Neural progenitor cell (in vitro differentiated cells): ENCODE measurements at regions not wholly inside any gene's neighbourhood (a gene's known extent, or its start where the extent isn't known, plus 50 kb on each side); places are given as distances from the start of the nearest gene placed in this dataset.

Experiments
- DNase-seq: peaks from one replicate; pipeline ENCODE4 v3.0.0-alpha.2; 2016; ENCODE audit warnings: low spot score
- H2AFZ ChIP-seq: fragments of 200-600 bp; sonication (generic); replicated peaks from 2 replicates; pipeline ENCODE4 v1.6.1; 2016; ENCODE audit warnings: antibody characterized with exemption
- H3F3A ChIP-seq: fragments of 200-600 bp; sonication (generic); 2 replicates; pipeline ENCODE4 v1.6.1; 2016; ENCODE audit warnings: antibody characterized with exemption, low read depth
- H3K27ac ChIP-seq: fragments of 200-600 bp; sonication (generic); 2 replicates; pipeline ENCODE4 v1.5.1; 2016; ENCODE audit warnings: mild to moderate bottlenecking
- H3K27me3 ChIP-seq: fragments of 200-600 bp; sonication (generic); 2 replicates; pipeline ENCODE4 v1.6.1; 2016; ENCODE audit warnings: mild to moderate bottlenecking, moderate library complexity
- H3K36me3 ChIP-seq: fragments of 200-600 bp; sonication (generic); 2 replicates; pipeline ENCODE4 v1.5.1; 2016
- H3K4me1 ChIP-seq: fragments of 200-600 bp; sonication (generic); 2 replicates; pipeline ENCODE4 v1.6.1; 2016; ENCODE audit warnings: mixed run types
- H3K4me2 ChIP-seq: fragments of 200-600 bp; sonication (generic); 2 replicates; pipeline ENCODE4 v1.6.1; 2016
- H3K4me3 ChIP-seq: fragments of 200-600 bp; sonication (generic); 2 replicates; pipeline ENCODE4 v1.5.1; 2016
- H3K79me2 ChIP-seq: fragments of 200-600 bp; sonication (generic); 2 replicates; pipeline ENCODE4 v1.6.1; 2016; ENCODE audit warnings: low read depth
- H3K9ac ChIP-seq: fragments of 200-600 bp; sonication (generic); 2 replicates; pipeline ENCODE4 v1.6.1; 2016
- H3K9me3 ChIP-seq: fragments of 200-600 bp; sonication (generic); 2 replicates; pipeline ENCODE4 v1.5.1; 2016; ENCODE audit warnings: low read depth
- H4K20me1 ChIP-seq: fragments of 200-600 bp; sonication (generic); 2 replicates; pipeline ENCODE4 v1.6.1; 2016; ENCODE audit warnings: low read depth
- H3K27ac Mint-ChIP-seq: 3 replicates; pipeline ENCODE4 v1.8.0; 2021; ENCODE audit warnings: mixed read lengths
- H3K27me3 Mint-ChIP-seq: 2 replicates; pipeline ENCODE4 v1.8.0; 2022; ENCODE audit warnings: low read depth, mild to moderate bottlenecking, inconsistent platforms, moderate library complexity, mixed read lengths; ENCODE audit not compliant: insufficient read depth
- H3K36me3 Mint-ChIP-seq: 3 replicates; pipeline ENCODE4 v1.8.0; 2021; ENCODE audit warnings: mixed read lengths
- H3K4me1 Mint-ChIP-seq: 3 replicates; pipeline ENCODE4 v1.8.0; 2021; ENCODE audit warnings: mixed read lengths
- H3K4me3 Mint-ChIP-seq: 3 replicates; pipeline ENCODE4 v1.8.0; 2021; ENCODE audit warnings: mild to moderate bottlenecking, moderate library complexity, mixed read lengths
- H3K9me3 Mint-ChIP-seq: 3 replicates; pipeline ENCODE4 v1.8.0; 2020; ENCODE audit warnings: mixed read lengths
- CTCF ChIP-seq: fragments of 200-600 bp; sonication (generic); IDR thresholded peaks from 2 replicates; pipeline ENCODE4 v1.5.1; 2017; ENCODE audit warnings: antibody characterized with exemption, mild to moderate bottlenecking
- EZH2 ChIP-seq: fragments of 200-600 bp; sonication (generic); IDR thresholded peaks from 2 replicates; pipeline ENCODE4 v1.6.1; 2017; ENCODE audit warnings: antibody characterized with exemption, mild to moderate bottlenecking, moderate library complexity
- EZH2phosphoT487 ChIP-seq: fragments of 200-600 bp; sonication (generic); IDR thresholded peaks from 2 replicates; pipeline ENCODE4 v1.6.1; 2017; ENCODE audit warnings: antibody characterized with exemption

- Histone ChIP-seq H3K4me3 (no peak overlapping the region), H3K27me3 (no peaks in the 10 kb centered on the region), H3K27ac (no peak overlapping the region), H3K9me3 (no peaks in the 10 kb centered on the region), H4K20me1 (no peaks in the 10 kb centered on the region), H3K4me2 (no peak overlapping the region), H3K9ac (no peak overlapping the region), H3K79me2 (no peaks in the 10 kb centered on the region), H2AFZ (no peak overlapping the region), H3F3A (no peaks in the 10 kb centered on the region), H3K4me1 (no peaks in the 10 kb centered on the region), H3K36me3 (no peaks in the 10 kb centered on the region)
- H3K9me3 Mint-ChIP-seq = no peaks in the 10 kb centered on the region
- TF ChIP-seq CTCF (no peak), EZH2phosphoT487 (no peak), EZH2 (no peak)
- H3K27me3 Mint-ChIP-seq = peaks cover 3% of the 10 kb centered on the region
- no peak overlapping the region for H3K4me3 Mint-ChIP-seq
- no peaks in the 10 kb centered on the region for H3K36me3 Mint-ChIP-seq
- H3K4me1 Mint-ChIP-seq = no peaks in the 10 kb centered on the region
- DNase-seq = no peak
- H3K27ac Mint-ChIP-seq = no peak overlapping the region
These were observed 2142.5 kb upstream of the TENM3 start for GRCh38 chr4:180100433-180101344.

- no peaks in the 10 kb centered on the region for H3K36me3 ChIP-seq
- H3K4me1 Mint-ChIP-seq = no peaks in the 10 kb centered on the region
- H3K9me3 Mint-ChIP-seq = no peaks in the 10 kb centered on the region
These were observed 2141.7 kb upstream of the TENM3 start for GRCh38 chr4:180101348-180102083.

GRCh38 chr4:180103794-180104193, 2139.4 kb upstream of the TENM3 start:
- no peaks in the 10 kb centered on the region for H3K36me3 ChIP-seq

More at GRCh38 chr4:180101348-180102083, 2141.7 kb upstream of the TENM3 start:
- Histone ChIP-seq H3K4me2 (no peak overlapping the region), H3K79me2 (no peaks in the 10 kb centered on the region), H3K27ac (no peak overlapping the region), H3K4me3 (no peak overlapping the region), H2AFZ (peak overlapping the region; percentile 17), H3K27me3 (no peaks in the 10 kb centered on the region), H3K4me1 (no peaks in the 10 kb centered on the region), H4K20me1 (no peaks in the 10 kb centered on the region), H3K9ac (no peak overlapping the region), H3F3A (no peaks in the 10 kb centered on the region), H3K9me3 (no peaks in the 10 kb centered on the region)
- Mint-ChIP-seq H3K4me3 (no peak overlapping the region), H3K27ac (no peak overlapping the region), H3K36me3 (no peaks in the 10 kb centered on the region), H3K27me3 (peaks cover 3% of the 10 kb centered on the region)
- TF ChIP-seq CTCF (no peak), EZH2phosphoT487 (no peak), EZH2 (no peak)
- DNase-seq = no peak

More at GRCh38 chr4:180103794-180104193, 2139.4 kb upstream of the TENM3 start:
- no peak overlapping the region for H3K4me3 ChIP-seq
- Mint-ChIP-seq H3K4me3 (no peak overlapping the region), H3K27me3 (peaks cover 3% of the 10 kb centered on the region), H3K9me3 (no peaks in the 10 kb centered on the region), H3K36me3 (no peaks in the 10 kb centered on the region), H3K4me1 (no peaks in the 10 kb centered on the region), H3K27ac (no peak overlapping the region)
- H3K79me2 ChIP-seq = no peaks in the 10 kb centered on the region
- TF ChIP-seq EZH2 (no peak), CTCF (no peak), EZH2phosphoT487 (no peak)
- no peak overlapping the region for H2AFZ ChIP-seq
- no peak for DNase-seq
- no peaks in the 10 kb centered on the region for H4K20me1 ChIP-seq
- H3K9ac ChIP-seq = no peak overlapping the region
- no peaks in the 10 kb centered on the region for H3F3A ChIP-seq
- H3K27ac ChIP-seq = no peak overlapping the region
- H3K27me3 ChIP-seq = no peaks in the 10 kb centered on the region
- H3K4me2 ChIP-seq = no peak overlapping the region
- no peaks in the 10 kb centered on the region for H3K4me1 ChIP-seq
- no peaks in the 10 kb centered on the region for H3K9me3 ChIP-seq
